HepG2 (cell line): ENCODE measurements at regions not wholly inside any gene's neighbourhood (a gene's known extent, or its start where the extent isn't known, plus 50 kb on each side); places are given as distances from the start of the nearest gene placed in this dataset.

ENCODE experiments used
- ATAC-seq: fragments of 200-7000 bp; cut with Tn5 transposase; 3 replicates; pipeline ENCODE4 v1.9.1; 2020; ENCODE audit warnings: mild to moderate bottlenecking, moderate library complexity
- BruUV-seq: library from RNA; stranded (reverse); fragments of 400-500 nt; replicated peaks from 2 replicates; lab custom pipeline; 2021; lab: Mats Ljungman, UMichigan
- CTCF ChIA-PET: fragments of 300-600 bp; formaldehyde crosslinking; extraction: SDS; loops from one replicate; lab custom pipeline; 2021; ENCODE audit warnings: low total read pairs, inconsistent platforms, low intra/inter-chr PET ratio; lab: Yijun Ruan, JAX
- POLR2A ChIA-PET: fragments of 350-600 bp; sonication (Branson Sonifier 250); formaldehyde crosslinking; loops from one replicate; lab custom pipeline; 2020; ENCODE audit warnings: antibody characterized with exemption, inconsistent platforms; lab: Yijun Ruan, JAX
- DNase-seq: peaks from one replicate; pipeline ENCODE4 v3.0.0-alpha.2; 2015; ENCODE audit warnings: low spot score
- FAIRE-seq: peaks from 3 replicates; lab custom pipeline; 2011; peaks lifted over from hg19 to GRCh38; lab: Jason Lieb, UNC
- H2AFZ ChIP-seq: one replicate; pipeline ENCODE4 v1.6.1; 2011; ENCODE audit warnings: low read length, inconsistent platforms
- H3K27ac ChIP-seq: fragments of 300-600 bp; 3 replicates; pipeline ENCODE4 v1.8.0; 2011; ENCODE audit warnings: mixed run types, mild to moderate bottlenecking, mixed read lengths, low read length, inconsistent platforms; ENCODE audit not compliant: insufficient read depth; ENCODE audit errors: extremely low read length
- H3K27me3 ChIP-seq, 2 experiments: fragments of 200-600 bp in 1 of 2; 2 replicates in 1 of 2; 3 replicates in 1 of 2; pipeline versions ENCODE4 v1.6.0 to v1.8.0; 2011; ENCODE audit warnings: low read length in 2 of 2, mild to moderate bottlenecking in 2 of 2, moderate library complexity in 2 of 2, inconsistent platforms in 1 of 2; ENCODE audit not compliant: insufficient read depth in 2 of 2, control insufficient read depth in 1 of 2
- H3K36me3 ChIP-seq, 2 experiments: fragments of 200-600 bp in 1 of 2; replicated peaks in 1 of 2; 2 replicates in 1 of 2; 3 replicates in 1 of 2; pipeline versions ENCODE4 v1.5.1 to v1.8.0; 2011; ENCODE audit warnings: low read length in 2 of 2, inconsistent platforms in 1 of 2; ENCODE audit not compliant: insufficient read depth in 2 of 2, control insufficient read depth in 1 of 2
- H3K4me1 ChIP-seq: 2 replicates; pipeline ENCODE4 v1.5.1; 2012; ENCODE audit warnings: low read length, inconsistent platforms; ENCODE audit not compliant: insufficient read depth
- H3K4me2 ChIP-seq: 2 replicates; pipeline ENCODE4 v1.6.0; 2011; ENCODE audit warnings: low read depth, low read length, inconsistent platforms
- H3K4me3 ChIP-seq, 3 experiments: fragments of 200-600 bp in 1 of 3; sonication (generic), shearing (Covaris generic) in 1 of 3; replicated peaks in 1 of 3; 2 replicates each; pipeline ENCODE4 v1.5.1; 2011 to 2016; ENCODE audit warnings: low read length in 3 of 3, inconsistent platforms in 2 of 3, low read depth in 2 of 3, mild to moderate bottlenecking in 2 of 3, control low read depth in 1 of 3, mixed read lengths in 1 of 3; ENCODE audit not compliant: insufficient read depth in 1 of 3
- H3K79me2 ChIP-seq: one replicate; pipeline ENCODE4 v1.6.1; 2011; ENCODE audit warnings: low read length, inconsistent platforms; ENCODE audit not compliant: insufficient read depth
- H3K9ac ChIP-seq: 2 replicates; pipeline ENCODE4 v1.6.0; 2011; ENCODE audit warnings: mild to moderate bottlenecking, low read depth, low read length, inconsistent platforms; ENCODE audit not compliant: insufficient read depth
- H3K9me3 ChIP-seq: 2 replicates; pipeline ENCODE4 v1.5.1; 2012; ENCODE audit warnings: mild to moderate bottlenecking, low read length
- H4K20me1 ChIP-seq: 2 replicates; pipeline ENCODE4 v1.6.0; 2011; ENCODE audit warnings: inconsistent platforms, mild to moderate bottlenecking, low read length, moderate library complexity; ENCODE audit not compliant: insufficient read depth
- KDM2A ChIP-seq: sonication (generic); formaldehyde crosslinking; IDR thresholded peaks from 2 replicates; pipeline ENCODE4 v1.4.0; 2020; ENCODE audit warnings: low read depth, missing genetic modification reagents, borderline replicate concordance
- MEF2D ChIP-seq: sonication (generic); formaldehyde crosslinking; IDR thresholded peaks from 2 replicates; pipeline ENCODE4 v1.5.1; 2020; ENCODE audit warnings: mild to moderate bottlenecking, missing genetic modification reagents
- PLRG1 ChIP-seq: fragments of 450-650 bp; conservative IDR thresholded peaks from 2 replicates; pipeline ENCODE4 v1.6.1; 2016
- RXRA ChIP-seq: sonication (generic); formaldehyde crosslinking; IDR thresholded peaks from 2 replicates; pipeline ENCODE4 v1.5.1; 2020; ENCODE audit warnings: missing genetic modification reagents
- SRSF1 ChIP-seq: fragments of 200-400 bp; formaldehyde crosslinking; optimal IDR thresholded peaks from 2 replicates; pipeline ENCODE3; 2017; ENCODE audit warnings: mild to moderate bottlenecking, low read depth, low read length, moderate library complexity
- XRCC5 ChIP-seq: fragments of 200-400 bp; formaldehyde crosslinking; optimal IDR thresholded peaks from 2 replicates; pipeline ENCODE3; 2017; ENCODE audit warnings: mild to moderate bottlenecking, low read length
- ZC3H13 ChIP-seq: sonication (generic); formaldehyde crosslinking; IDR thresholded peaks from 2 replicates; pipeline ENCODE4 v1.8.1; 2023; ENCODE audit warnings: mild to moderate bottlenecking, missing genetic modification reagents, moderate library complexity
- ZFYVE20 ChIP-seq: sonication (generic); formaldehyde crosslinking; IDR thresholded peaks from 2 replicates; pipeline ENCODE4 v1.8.0; 2023; ENCODE audit warnings: low read depth, mild to moderate bottlenecking, moderate library complexity, missing genetic modification reagents, borderline replicate concordance
- ZKSCAN5 ChIP-seq: sonication (generic); formaldehyde crosslinking; IDR thresholded peaks from 2 replicates; pipeline ENCODE4 v1.5.1; 2020; ENCODE audit warnings: mild to moderate bottlenecking, missing genetic modification reagents
- ZNF260 ChIP-seq: sonication (generic); formaldehyde crosslinking; IDR thresholded peaks from 2 replicates; pipeline ENCODE4 v1.4.0; 2020; ENCODE audit warnings: missing genetic modification reagents, low read depth, mild to moderate bottlenecking, borderline replicate concordance
- ZNF263 ChIP-seq: sonication (generic); formaldehyde crosslinking; IDR thresholded peaks from 2 replicates; pipeline ENCODE4 v1.4.0; 2020; ENCODE audit warnings: missing genetic modification reagents
- ZNF3 ChIP-seq: IDR thresholded peaks from 2 replicates; pipeline ENCODE4 v1.7.0; 2017; ENCODE audit warnings: inconsistent platforms
- ZNF496 ChIP-seq: sonication (generic); formaldehyde crosslinking; IDR thresholded peaks from 2 replicates; pipeline ENCODE4 v1.8.1; 2023; ENCODE audit warnings: mild to moderate bottlenecking, moderate library complexity, missing genetic modification reagents; ENCODE audit not compliant: insufficient replicate concordance
- WGBS: methylation state at CpG from one replicate; pipeline ENCODE4 v1.1.6; 2017; ENCODE audit warnings: low lambda C conversion rate; 5-methylcytosine and 5-hydroxymethylcytosine counted together
- in situ Hi-C: cut with HindIII; loops from 2 replicates; pipeline ENCODE4 v1.10.0; 2017; ENCODE audit warnings: low pct_unique_long_range_greater_than_20kb; ENCODE audit not compliant: extremely low pct_ligation_motif_present
- intact Hi-C: fragments of 100-400 bp; cut with micrococcal nuclease; formaldehyde crosslinking; loops from one replicate; pipeline ENCODE4 v1.10.0; 2022; ENCODE audit not compliant: unreplicated experiment
- TF ChIP-seq, protein P1 (sequence below): sonication (generic); formaldehyde crosslinking; IDR thresholded peaks from 2 replicates; pipeline ENCODE4 v1.5.1; 2020; ENCODE audit warnings: missing genetic modification reagents, mild to moderate bottlenecking, borderline replicate concordance
- TF ChIP-seq, protein P2 (sequence below): sonication (generic); formaldehyde crosslinking; IDR thresholded peaks from 2 replicates; pipeline ENCODE4 v1.4.0; 2020; ENCODE audit warnings: missing genetic modification reagents, borderline replicate concordance
- TF ChIP-seq, protein P3 (sequence below): sonication (generic); formaldehyde crosslinking; IDR thresholded peaks from 2 replicates; pipeline ENCODE4 v1.4.0; 2020; ENCODE audit warnings: missing genetic modification reagents, mild to moderate bottlenecking, borderline replicate concordance

DNA sequence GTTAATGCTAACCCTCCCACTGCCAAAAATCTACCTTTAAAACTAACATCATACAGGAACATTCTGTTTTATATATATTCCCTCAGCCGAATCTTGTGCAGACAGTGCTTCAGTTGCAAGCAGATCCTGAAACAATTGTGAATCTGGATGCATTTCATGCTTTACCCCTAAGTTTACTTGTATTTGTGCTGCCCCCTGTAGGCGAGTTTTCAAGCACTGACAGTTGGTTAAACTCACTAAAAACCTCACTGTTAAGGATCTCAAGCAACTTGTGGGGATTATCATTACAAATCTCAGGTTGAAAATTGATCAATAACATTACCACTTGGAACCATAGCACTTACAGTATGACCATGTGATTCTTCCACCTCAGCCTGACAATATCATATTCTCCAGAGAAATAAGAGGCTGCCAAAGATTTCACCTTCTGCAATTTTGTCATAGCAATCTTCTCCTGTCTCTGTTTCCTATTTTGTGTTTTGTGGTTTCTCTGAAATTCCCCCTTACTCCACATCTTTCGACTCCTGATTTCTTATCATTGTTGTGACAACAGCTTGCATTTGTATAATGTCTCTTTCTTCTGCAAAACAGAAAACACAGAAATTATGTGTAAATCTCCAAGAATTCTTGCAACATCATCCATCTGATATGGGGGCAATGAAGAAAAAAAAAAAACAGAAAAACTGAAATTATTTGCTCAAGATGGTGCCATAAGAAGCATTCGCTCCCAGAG is 354.6 kb upstream of the SETBP1 start (continued):
- TF ChIP-seq RXRA (no peak), PLRG1 (no peak), ZKSCAN5 (no peak), ZFYVE20 (no peak), KDM2A (no peak), SRSF1 (no peak)
- TF ChIP-seq, protein P1, sequence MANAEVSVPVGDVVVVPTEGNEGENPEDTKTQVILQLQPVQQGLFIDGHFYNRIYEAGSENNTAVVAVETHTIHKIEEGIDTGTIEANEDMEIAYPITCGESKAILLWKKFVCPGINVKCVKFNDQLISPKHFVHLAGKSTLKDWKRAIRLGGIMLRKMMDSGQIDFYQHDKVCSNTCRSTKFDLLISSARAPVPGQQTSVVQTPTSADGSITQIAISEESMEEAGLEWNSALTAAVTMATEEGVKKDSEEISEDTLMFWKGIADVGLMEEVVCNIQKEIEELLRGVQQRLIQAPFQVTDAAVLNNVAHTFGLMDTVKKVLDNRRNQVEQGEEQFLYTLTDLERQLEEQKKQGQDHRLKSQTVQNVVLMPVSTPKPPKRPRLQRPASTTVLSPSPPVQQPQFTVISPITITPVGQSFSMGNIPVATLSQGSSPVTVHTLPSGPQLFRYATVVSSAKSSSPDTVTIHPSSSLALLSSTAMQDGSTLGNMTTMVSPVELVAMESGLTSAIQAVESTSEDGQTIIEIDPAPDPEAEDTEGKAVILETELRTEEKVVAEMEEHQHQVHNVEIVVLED: no peak
- TF ChIP-seq, protein P2, sequence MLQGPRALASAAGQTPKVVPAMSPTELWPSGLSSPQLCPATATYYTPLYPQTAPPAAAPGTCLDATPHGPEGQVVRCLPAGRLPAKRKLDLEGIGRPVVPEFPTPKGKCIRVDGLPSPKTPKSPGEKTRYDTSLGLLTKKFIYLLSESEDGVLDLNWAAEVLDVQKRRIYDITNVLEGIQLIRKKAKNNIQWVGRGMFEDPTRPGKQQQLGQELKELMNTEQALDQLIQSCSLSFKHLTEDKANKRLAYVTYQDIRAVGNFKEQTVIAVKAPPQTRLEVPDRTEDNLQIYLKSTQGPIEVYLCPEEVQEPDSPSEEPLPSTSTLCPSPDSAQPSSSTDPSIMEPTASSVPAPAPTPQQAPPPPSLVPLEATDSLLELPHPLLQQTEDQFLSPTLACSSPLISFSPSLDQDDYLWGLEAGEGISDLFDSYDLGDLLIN: no peak

DNA sequence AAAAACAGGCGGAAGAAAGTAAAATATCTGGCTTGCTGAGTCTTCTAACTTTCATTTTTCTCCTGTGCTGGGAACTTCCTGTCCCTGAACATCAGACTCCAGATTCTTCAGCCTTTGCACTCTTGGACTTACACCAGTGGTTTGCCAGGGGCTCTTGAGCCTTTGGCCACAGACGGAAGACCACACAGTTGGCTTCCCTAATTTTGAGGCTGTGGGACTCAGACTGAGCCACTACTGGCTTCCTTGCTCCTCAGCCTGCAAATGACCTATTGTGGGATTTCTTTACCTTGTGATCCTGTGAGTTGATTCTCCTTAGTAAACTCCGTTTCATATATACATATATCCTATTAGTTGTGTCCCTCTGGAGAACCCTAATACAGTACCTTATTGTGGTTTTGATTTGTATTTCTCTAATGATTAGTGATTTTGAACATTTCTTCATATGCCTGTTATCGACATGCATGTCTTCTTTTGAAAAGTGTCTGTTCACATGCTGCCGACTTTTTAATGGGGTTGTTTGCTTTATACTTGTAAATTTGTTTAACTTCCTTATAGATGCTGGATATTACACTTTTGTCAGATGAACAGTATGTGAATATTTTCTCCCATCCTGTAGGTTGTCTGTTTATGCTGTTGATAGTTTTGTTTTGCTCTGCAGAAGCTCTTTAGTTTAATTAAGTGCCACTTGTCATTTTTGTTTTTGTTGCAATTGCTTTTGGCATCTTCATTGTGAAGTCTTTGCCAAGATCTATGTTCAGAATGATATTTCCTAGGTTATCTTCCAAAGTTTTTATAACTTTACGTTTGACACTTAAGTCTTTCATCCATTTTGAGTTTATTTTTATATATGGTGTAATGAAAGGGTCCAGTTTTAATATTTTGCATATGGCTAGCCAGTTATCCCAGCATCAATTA is 348.8 kb upstream of the SETBP1 start:
- in situ Hi-C loops (no loop called here), intact Hi-C loops (no loop called here)
- BruUV-seq: no TSS peak
- Histone ChIP-seq H4K20me1 (no peaks in the 10 kb centered on the region), H3K9me3 (peaks cover 80% of the 10 kb centered on the region), H2AFZ (no peak overlapping the region), H3K4me3 (no peak overlapping the region), H3K4me1 (no peaks in the 10 kb centered on the region), H3K36me3 (no peaks in the 10 kb centered on the region), H3K4me2 (no peak overlapping the region), H3K9ac (no peak overlapping the region), H3K79me2 (no peaks in the 10 kb centered on the region), H3K27me3 (no peaks in the 10 kb centered on the region), H3K27ac (no peak overlapping the region)
- ATAC-seq: no peak
- DNase-seq: no peak
- ChIA-PET POLR2A (no interaction called here), CTCF (no interaction called here)
- FAIRE-seq: no peak
- WGBS: 11% methylated on average over 6 of the region's 6 CpGs
- no peak for TF ChIP-seq ZNF496 (CRISPR knock-in tag)
- TF ChIP-seq, protein P3, sequence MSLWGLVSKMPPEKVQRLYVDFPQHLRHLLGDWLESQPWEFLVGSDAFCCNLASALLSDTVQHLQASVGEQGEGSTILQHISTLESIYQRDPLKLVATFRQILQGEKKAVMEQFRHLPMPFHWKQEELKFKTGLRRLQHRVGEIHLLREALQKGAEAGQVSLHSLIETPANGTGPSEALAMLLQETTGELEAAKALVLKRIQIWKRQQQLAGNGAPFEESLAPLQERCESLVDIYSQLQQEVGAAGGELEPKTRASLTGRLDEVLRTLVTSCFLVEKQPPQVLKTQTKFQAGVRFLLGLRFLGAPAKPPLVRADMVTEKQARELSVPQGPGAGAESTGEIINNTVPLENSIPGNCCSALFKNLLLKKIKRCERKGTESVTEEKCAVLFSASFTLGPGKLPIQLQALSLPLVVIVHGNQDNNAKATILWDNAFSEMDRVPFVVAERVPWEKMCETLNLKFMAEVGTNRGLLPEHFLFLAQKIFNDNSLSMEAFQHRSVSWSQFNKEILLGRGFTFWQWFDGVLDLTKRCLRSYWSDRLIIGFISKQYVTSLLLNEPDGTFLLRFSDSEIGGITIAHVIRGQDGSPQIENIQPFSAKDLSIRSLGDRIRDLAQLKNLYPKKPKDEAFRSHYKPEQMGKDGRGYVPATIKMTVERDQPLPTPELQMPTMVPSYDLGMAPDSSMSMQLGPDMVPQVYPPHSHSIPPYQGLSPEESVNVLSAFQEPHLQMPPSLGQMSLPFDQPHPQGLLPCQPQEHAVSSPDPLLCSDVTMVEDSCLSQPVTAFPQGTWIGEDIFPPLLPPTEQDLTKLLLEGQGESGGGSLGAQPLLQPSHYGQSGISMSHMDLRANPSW: no peak
- no peak for TF ChIP-seq ZNF3 (CRISPR knock-in tag)
- TF ChIP-seq MEF2D (CRISPR knock-in tag): no peak
- TF ChIP-seq ZC3H13 (CRISPR knock-in tag): no peak
- TF ChIP-seq XRCC5: no peak
- TF ChIP-seq ZNF260: no peak
- no peak for TF ChIP-seq ZNF263 (CRISPR knock-in tag)
